HEK293 (cell line): ENCODE measurements at regions not wholly inside any gene's neighbourhood (a gene's known extent, or its start where the extent isn't known, plus 50 kb on each side); places are given as distances from the start of the nearest gene placed in this dataset.

Source experiments
- CTCF ChIA-PET: fragments of 350-600 bp; formaldehyde crosslinking; extraction: SDS; loops from one replicate; lab custom pipeline; 2021; ENCODE audit warnings: antibody characterized with exemption; lab: Yijun Ruan, JAX
- POLR2A ChIA-PET: fragments of 300-600 bp; formaldehyde crosslinking; extraction: SDS; loops from one replicate; lab custom pipeline; 2020; ENCODE audit warnings: antibody characterized with exemption, inconsistent platforms; lab: Yijun Ruan, JAX
- H3K27ac ChIP-seq: fragments of 200-500 bp; sonication (Bioruptor generic); 2 replicates; pipeline ENCODE4 v1.5.1; 2014; ENCODE audit warnings: low read depth, low read length, control low read depth, inconsistent platforms; ENCODE audit errors: extremely low read depth
- H3K36me3 ChIP-seq, 2 experiments: fragments of 200-500 bp in 1 of 2; sonication (Bioruptor generic) in 1 of 2; 1 replicate in 1 of 2; 2 replicates in 1 of 2; pipeline ENCODE4 v1.5.1; 2014 to 2017; ENCODE audit warnings: inconsistent platforms in 2 of 2, low read length in 2 of 2; ENCODE audit not compliant: control insufficient read depth in 2 of 2, insufficient read depth in 1 of 2
- H3K4me1 ChIP-seq: fragments of 200-500 bp; sonication (Bioruptor generic); 2 replicates; pipeline ENCODE4 v1.5.1; 2014; ENCODE audit warnings: mild to moderate bottlenecking, low read length, inconsistent platforms; ENCODE audit not compliant: control insufficient read depth, insufficient read depth
- H3K4me3 ChIP-seq: 2 replicates; pipeline ENCODE4 v1.5.1; 2011; ENCODE audit warnings: low read depth, mild to moderate bottlenecking, control low read depth, low read length, moderate library complexity
- H3K9me3 ChIP-seq: fragments of 200-500 bp; sonication (Bioruptor generic); 2 replicates; pipeline ENCODE4 v1.5.1; 2014; ENCODE audit warnings: low read depth, low read length, inconsistent platforms; ENCODE audit not compliant: control insufficient read depth, insufficient read depth
- KLF16 ChIP-seq: fragments of 450-650 bp; formaldehyde crosslinking; IDR thresholded peaks from 2 replicates; pipeline ENCODE4 v1.5.1; 2017; ENCODE audit warnings: missing biosample characterization, missing genetic modification characterization
- SP2 ChIP-seq: fragments of 450-650 bp; formaldehyde crosslinking; IDR thresholded peaks from 2 replicates; pipeline ENCODE4 v1.5.1; 2016; ENCODE audit warnings: missing biosample characterization, missing genetic modification characterization
- ZNF341 ChIP-seq: fragments of 450-650 bp; formaldehyde crosslinking; IDR thresholded peaks from 2 replicates; pipeline ENCODE4; 2016; ENCODE audit warnings: low read depth, missing biosample characterization, missing genetic modification characterization
- ZNF391 ChIP-seq: fragments of 450-650 bp; formaldehyde crosslinking; IDR thresholded peaks from 2 replicates; pipeline ENCODE4 v1.5.1; 2016; ENCODE audit warnings: low read depth, missing biosample characterization, missing genetic modification characterization, borderline replicate concordance
- ZNF404 ChIP-seq: fragments of 450-650 bp; formaldehyde crosslinking; IDR thresholded peaks from 2 replicates; pipeline ENCODE4 v1.5.1; 2017; ENCODE audit warnings: missing biosample characterization, missing genetic modification characterization
- ZNF423 ChIP-seq: fragments of 450-650 bp; formaldehyde crosslinking; IDR thresholded peaks from 2 replicates; pipeline ENCODE4 v1.5.1; 2016; ENCODE audit warnings: missing biosample characterization, missing genetic modification characterization
- ZNF600 ChIP-seq: fragments of 450-650 bp; formaldehyde crosslinking; IDR thresholded peaks from 2 replicates; pipeline ENCODE4 v1.5.1; 2016; ENCODE audit warnings: missing biosample characterization, missing genetic modification characterization
- ZXDB ChIP-seq: fragments of 450-650 bp; formaldehyde crosslinking; IDR thresholded peaks from 2 replicates; pipeline ENCODE4 v1.5.1; 2016; ENCODE audit warnings: missing biosample characterization, missing genetic modification characterization
- TF ChIP-seq, protein P1 (sequence below): fragments of 450-650 bp; formaldehyde crosslinking; IDR thresholded peaks from 2 replicates; pipeline ENCODE4 v1.5.1; 2016; ENCODE audit warnings: missing biosample characterization, missing genetic modification characterization
- TF ChIP-seq, protein P2 (sequence below): fragments of 450-650 bp; formaldehyde crosslinking; conservative IDR thresholded peaks from 2 replicates; pipeline ENCODE4 v1.5.1; 2016; ENCODE audit warnings: low read depth, missing biosample characterization, missing genetic modification characterization
- TF ChIP-seq, protein P3 (sequence below): fragments of 450-650 bp; formaldehyde crosslinking; conservative IDR thresholded peaks from 2 replicates; pipeline ENCODE4 v1.5.1; 2016; ENCODE audit warnings: low read depth, missing biosample characterization, missing genetic modification characterization
- TF ChIP-seq, protein P4 (sequence below): fragments of 450-650 bp; formaldehyde crosslinking; IDR thresholded peaks from 2 replicates; pipeline ENCODE4 v1.5.1; 2016; ENCODE audit warnings: missing biosample characterization, missing genetic modification characterization
- TF ChIP-seq, protein P5 (sequence below): fragments of 450-650 bp; formaldehyde crosslinking; IDR thresholded peaks from 2 replicates; pipeline ENCODE4 v1.5.1; 2016; ENCODE audit warnings: missing biosample characterization, missing genetic modification characterization, low read depth
- TF ChIP-seq, protein P6 (sequence below): fragments of 450-650 bp; formaldehyde crosslinking; IDR thresholded peaks from 2 replicates; pipeline ENCODE4 v1.5.1; 2016; ENCODE audit warnings: missing biosample characterization, missing genetic modification characterization
- TF ChIP-seq, protein P7 (sequence below): fragments of 450-650 bp; IDR thresholded peaks from 2 replicates; pipeline ENCODE4 v1.5.1; 2018; ENCODE audit warnings: missing biosample characterization, mild to moderate bottlenecking, missing genetic modification characterization
- TF ChIP-seq, protein P8 (sequence below): fragments of 450-650 bp; formaldehyde crosslinking; IDR thresholded peaks from 2 replicates; pipeline ENCODE4; 2016; ENCODE audit warnings: missing biosample characterization, missing genetic modification characterization

DNA sequence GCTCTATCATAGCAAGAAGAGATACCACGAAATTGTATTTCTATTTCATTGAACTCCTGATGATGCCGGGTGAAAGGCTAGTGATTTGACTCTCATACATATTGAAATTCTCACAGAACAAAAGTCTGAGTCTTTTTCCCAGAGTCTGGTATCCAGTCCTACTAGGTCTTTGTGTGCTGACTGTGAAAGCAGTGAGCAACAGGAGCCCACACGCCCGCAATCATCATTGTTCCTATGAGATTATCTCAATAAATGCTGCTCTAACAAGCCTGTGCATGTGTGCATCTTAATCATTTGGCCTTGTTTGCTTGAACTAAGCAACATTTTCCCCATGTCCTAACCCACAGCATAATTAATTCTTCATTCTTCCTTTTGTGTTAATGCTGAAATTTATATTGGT is 1466.0 kb downstream of the CDH11 start (continued):
- TF ChIP-seq, protein P1, sequence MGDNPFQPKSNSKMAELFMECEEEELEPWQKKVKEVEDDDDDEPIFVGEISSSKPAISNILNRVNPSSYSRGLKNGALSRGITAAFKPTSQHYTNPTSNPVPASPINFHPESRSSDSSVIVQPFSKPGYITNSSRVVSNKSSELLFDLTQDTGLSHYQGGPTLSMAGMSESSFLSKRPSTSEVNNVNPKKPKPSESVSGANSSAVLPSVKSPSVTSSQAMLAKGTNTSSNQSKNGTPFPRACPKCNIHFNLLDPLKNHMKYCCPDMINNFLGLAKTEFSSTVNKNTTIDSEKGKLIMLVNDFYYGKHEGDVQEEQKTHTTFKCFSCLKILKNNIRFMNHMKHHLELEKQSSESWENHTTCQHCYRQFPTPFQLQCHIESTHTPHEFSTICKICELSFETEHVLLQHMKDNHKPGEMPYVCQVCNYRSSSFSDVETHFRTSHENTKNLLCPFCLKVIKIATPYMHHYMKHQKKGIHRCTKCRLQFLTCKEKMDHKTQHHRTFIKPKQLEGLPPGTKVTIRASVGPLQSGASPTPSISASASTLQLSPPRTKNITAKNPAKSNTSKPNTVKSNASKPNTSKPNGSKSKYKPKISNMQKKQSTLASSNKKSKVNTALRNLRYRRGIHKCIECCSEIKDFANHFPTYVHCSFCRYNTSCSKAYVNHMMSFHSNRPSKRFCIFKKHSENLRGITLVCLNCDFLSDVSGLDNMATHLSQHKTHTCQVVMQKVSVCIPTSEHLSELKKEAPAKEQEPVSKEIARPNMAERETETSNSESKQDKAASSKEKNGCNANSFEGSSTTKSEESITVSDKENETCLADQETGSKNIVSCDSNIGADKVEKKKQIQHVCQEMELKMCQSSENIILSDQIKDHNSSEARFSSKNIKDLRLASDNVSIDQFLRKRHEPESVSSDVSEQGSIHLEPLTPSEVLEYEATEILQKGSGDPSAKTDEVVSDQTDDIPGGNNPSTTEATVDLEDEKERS (tag by site-specific recombination), result no peak
- TF ChIP-seq, protein P2, sequence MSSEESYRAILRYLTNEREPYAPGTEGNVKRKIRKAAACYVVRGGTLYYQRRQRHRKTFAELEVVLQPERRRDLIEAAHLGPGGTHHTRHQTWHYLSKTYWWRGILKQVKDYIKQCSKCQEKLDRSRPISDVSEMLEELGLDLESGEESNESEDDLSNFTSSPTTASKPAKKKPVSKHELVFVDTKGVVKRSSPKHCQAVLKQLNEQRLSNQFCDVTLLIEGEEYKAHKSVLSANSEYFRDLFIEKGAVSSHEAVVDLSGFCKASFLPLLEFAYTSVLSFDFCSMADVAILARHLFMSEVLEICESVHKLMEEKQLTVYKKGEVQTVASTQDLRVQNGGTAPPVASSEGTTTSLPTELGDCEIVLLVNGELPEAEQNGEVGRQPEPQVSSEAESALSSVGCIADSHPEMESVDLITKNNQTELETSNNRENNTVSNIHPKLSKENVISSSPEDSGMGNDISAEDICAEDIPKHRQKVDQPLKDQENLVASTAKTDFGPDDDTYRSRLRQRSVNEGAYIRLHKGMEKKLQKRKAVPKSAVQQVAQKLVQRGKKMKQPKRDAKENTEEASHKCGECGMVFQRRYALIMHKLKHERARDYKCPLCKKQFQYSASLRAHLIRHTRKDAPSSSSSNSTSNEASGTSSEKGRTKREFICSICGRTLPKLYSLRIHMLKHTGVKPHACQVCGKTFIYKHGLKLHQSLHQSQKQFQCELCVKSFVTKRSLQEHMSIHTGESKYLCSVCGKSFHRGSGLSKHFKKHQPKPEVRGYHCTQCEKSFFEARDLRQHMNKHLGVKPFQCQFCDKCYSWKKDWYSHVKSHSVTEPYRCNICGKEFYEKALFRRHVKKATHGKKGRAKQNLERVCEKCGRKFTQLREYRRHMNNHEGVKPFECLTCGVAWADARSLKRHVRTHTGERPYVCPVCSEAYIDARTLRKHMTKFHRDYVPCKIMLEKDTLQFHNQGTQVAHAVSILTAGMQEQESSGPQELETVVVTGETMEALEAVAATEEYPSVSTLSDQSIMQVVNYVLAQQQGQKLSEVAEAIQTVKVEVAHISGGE (tag by site-specific recombination), result no peak
- TF ChIP-seq, protein P3, sequence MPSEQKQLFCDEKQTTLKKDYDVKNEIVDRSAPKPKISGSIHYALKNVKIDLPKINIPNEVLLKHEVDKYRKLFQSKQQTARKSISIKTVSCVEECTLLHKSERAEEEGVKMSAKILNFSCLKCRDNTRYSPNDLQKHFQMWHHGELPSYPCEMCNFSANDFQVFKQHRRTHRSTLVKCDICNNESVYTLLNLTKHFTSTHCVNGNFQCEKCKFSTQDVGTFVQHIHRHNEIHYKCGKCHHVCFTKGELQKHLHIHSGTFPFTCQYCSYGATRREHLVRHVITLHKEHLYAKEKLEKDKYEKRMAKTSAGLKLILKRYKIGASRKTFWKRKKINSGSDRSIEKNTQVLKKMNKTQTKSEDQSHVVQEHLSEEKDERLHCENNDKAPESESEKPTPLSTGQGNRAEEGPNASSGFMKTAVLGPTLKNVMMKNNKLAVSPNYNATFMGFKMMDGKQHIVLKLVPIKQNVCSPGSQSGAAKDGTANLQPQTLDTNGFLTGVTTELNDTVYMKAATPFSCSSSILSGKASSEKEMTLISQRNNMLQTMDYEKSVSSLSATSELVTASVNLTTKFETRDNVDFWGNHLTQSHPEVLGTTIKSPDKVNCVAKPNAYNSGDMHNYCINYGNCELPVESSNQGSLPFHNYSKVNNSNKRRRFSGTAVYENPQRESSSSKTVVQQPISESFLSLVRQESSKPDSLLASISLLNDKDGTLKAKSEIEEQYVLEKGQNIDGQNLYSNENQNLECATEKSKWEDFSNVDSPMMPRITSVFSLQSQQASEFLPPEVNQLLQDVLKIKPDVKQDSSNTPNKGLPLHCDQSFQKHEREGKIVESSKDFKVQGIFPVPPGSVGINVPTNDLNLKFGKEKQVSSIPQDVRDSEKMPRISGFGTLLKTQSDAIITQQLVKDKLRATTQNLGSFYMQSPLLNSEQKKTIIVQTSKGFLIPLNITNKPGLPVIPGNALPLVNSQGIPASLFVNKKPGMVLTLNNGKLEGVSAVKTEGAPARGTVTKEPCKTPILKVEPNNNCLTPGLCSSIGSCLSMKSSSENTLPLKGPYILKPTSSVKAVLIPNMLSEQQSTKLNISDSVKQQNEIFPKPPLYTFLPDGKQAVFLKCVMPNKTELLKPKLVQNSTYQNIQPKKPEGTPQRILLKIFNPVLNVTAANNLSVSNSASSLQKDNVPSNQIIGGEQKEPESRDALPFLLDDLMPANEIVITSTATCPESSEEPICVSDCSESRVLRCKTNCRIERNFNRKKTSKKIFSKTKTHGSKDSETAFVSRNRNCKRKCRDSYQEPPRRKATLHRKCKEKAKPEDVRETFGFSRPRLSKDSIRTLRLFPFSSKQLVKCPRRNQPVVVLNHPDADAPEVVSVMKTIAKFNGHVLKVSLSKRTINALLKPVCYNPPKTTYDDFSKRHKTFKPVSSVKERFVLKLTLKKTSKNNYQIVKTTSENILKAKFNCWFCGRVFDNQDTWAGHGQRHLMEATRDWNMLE (tag by site-specific recombination), result no peak
- TF ChIP-seq, protein P4, sequence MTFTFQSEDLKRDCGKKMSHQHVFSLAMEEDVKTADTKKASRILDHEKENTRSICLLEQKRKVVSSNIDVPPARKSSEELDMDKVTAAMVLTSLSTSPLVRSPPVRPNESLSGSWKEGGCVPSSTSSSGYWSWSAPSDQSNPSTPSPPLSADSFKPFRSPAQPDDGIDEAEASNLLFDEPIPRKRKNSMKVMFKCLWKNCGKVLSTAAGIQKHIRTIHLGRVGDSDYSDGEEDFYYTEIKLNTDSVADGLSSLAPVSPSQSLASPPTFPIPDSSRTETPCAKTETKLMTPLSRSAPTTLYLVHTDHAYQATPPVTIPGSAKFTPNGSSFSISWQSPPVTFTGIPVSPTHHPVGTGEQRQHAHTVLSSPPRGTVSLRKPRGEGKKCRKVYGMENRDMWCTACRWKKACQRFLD (tag by site-specific recombination), result no peak
- TF ChIP-seq ZNF600 (tag by site-specific recombination) (no peak), ZNF391 (no peak)
- TF ChIP-seq, protein P5, sequence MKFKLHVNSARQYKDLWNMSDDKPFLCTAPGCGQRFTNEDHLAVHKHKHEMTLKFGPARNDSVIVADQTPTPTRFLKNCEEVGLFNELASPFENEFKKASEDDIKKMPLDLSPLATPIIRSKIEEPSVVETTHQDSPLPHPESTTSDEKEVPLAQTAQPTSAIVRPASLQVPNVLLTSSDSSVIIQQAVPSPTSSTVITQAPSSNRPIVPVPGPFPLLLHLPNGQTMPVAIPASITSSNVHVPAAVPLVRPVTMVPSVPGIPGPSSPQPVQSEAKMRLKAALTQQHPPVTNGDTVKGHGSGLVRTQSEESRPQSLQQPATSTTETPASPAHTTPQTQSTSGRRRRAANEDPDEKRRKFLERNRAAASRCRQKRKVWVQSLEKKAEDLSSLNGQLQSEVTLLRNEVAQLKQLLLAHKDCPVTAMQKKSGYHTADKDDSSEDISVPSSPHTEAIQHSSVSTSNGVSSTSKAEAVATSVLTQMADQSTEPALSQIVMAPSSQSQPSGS (tag by site-specific recombination), result no peak
- TF ChIP-seq, protein P6, sequence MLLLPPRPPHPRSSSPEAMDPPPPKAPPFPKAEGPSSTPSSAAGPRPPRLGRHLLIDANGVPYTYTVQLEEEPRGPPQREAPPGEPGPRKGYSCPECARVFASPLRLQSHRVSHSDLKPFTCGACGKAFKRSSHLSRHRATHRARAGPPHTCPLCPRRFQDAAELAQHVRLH, result no peak

DNA sequence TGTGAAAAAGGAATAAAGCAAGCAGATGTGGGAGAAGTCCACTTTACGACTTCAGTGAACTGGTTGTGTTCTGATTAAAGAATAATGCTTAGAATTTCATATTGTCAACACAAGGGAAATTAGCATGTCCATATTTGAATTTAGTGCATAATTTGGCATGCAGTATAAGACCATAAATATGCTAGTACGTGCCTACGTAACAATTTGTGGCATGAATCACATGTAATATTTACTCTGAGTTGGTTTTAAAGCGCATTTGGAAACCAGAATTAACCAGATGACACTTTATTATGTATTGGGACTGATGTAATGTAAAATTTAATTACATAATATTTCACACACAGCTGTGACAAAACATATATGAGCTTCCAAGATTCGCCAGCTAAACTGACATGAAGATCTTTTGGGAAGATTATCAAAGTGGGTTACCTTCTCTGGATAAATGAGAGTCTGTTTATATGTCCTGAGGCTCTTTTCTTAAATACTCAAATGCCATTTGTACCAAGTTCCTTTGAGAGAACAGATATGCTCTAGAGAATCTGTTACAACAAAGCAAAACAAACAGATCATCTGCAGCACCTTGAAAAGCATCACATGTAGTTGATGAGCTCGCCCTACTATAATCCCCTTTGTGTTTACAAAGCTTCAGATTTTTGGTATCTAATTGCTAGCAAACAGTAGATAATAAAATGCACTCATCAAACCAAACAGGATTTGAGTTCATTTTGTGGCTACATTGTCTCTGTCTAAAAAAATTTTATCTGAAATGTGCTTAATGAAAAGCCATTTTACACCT is 1468.6 kb downstream of the CDH11 start:
- no peaks in the 10 kb centered on the region for H3K4me1 ChIP-seq
- H3K27ac ChIP-seq, result no peak overlapping the region
- CTCF ChIA-PET, result no interaction called here
- H3K9me3 ChIP-seq, result no peaks in the 10 kb centered on the region
- POLR2A ChIA-PET, result no interaction called here
- H3K4me3 ChIP-seq, result no peak overlapping the region
- no peaks in the 10 kb centered on the region for H3K36me3 ChIP-seq
- TF ChIP-seq ZNF341 (tag by site-specific recombination), result no peak
- TF ChIP-seq ZNF404, result no peak
- no peak for TF ChIP-seq ZNF423 (tag by site-specific recombination)
- TF ChIP-seq, protein P7, sequence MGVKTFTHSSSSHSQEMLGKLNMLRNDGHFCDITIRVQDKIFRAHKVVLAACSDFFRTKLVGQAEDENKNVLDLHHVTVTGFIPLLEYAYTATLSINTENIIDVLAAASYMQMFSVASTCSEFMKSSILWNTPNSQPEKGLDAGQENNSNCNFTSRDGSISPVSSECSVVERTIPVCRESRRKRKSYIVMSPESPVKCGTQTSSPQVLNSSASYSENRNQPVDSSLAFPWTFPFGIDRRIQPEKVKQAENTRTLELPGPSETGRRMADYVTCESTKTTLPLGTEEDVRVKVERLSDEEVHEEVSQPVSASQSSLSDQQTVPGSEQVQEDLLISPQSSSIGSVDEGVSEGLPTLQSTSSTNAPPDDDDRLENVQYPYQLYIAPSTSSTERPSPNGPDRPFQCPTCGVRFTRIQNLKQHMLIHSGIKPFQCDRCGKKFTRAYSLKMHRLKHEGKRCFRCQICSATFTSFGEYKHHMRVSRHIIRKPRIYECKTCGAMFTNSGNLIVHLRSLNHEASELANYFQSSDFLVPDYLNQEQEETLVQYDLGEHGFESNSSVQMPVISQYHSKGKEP, result no peak
- no peak for TF ChIP-seq KLF16 (tag by site-specific recombination)
- no peak for TF ChIP-seq ZXDB (tag by site-specific recombination)
- TF ChIP-seq, protein P8, sequence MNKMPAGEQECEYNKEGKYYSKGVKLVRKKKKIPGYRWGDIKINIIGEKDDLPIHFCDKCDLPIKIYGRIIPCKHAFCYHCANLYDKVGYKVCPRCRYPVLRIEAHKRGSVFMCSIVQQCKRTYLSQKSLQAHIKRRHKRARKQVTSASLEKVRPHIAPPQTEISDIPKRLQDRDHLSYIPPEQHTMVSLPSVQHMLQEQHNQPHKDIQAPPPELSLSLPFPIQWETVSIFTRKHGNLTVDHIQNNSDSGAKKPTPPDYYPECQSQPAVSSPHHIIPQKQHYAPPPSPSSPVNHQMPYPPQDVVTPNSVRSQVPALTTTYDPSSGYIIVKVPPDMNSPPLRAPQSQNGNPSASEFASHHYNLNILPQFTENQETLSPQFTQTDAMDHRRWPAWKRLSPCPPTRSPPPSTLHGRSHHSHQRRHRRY (tag by site-specific recombination), result no peak
- no peak for TF ChIP-seq SP2 (tag by site-specific recombination)
